SK-N-MC (cell line): ENCODE measurements at regions not wholly inside any gene's neighbourhood (a gene's known extent, or its start where the extent isn't known, plus 50 kb on each side); places are given as distances from the start of the nearest gene placed in this dataset.

Experiments used
- EZH2 ChIP-seq: fragments of 200-600 bp; sonication (generic); IDR thresholded peaks from one replicate; pipeline ENCODE4 v1.6.1; 2017; ENCODE audit warnings: antibody characterized with exemption
- FOXP2 ChIP-seq: optimal IDR thresholded peaks from 2 replicates; pipeline ENCODE3; 2011; ENCODE audit warnings: mild to moderate bottlenecking, moderate library complexity; ENCODE audit not compliant: insufficient read depth; ENCODE audit errors: extremely low read length, control extremely low read depth
- POLR2AphosphoS5 ChIP-seq: IDR thresholded peaks from 2 replicates; pipeline ENCODE4 v1.6.1; 2012; ENCODE audit warnings: mild to moderate bottlenecking, low read depth, low read length, borderline replicate concordance

DNA sequence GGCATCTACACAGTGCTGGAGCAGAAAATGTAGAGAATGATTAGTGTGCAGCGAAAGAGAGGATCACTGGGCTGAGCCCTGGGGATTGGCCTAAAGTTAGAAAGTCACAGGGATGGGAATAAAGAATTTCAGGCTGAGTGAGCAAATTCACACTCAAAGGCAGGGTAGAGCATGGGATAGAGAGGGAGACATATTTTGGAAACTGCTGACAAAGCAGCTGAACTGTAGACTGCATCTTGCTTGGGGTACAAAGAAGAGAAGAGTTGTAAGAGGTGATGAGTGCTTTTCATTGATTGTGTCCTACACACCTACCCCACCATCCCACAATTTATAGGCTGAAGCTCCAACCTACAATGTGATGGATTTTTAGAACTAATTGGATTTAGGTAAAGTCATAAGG lies 677.8 kb downstream of the TAF11L14 start:
- TF ChIP-seq POLR2AphosphoS5 (no peak), EZH2 (no peak), FOXP2 (no peak)
